NCI-H2081 treated with DMSO at 0.1 percent for 48 hours (cell line): ENCODE measurements at regions not wholly inside any gene's neighbourhood (a gene's known extent, or its start where the extent isn't known, plus 50 kb on each side); places are given as distances from the start of the nearest gene placed in this dataset.
"Not testable (repeated sequence)": the region's sequence is repeated elsewhere in the genome, so short reads cannot be mapped to it uniquely, and the experiment has no call there.

Experiments used
- DNase-seq: peaks from one replicate; lab custom pipeline; 2025; lab: John Stamatoyannopoulos, UW

- DNase-seq, result not testable (repeated sequence)
Observed at GRCh38 chr2:17193433-17193890, 324.8 kb downstream of the RAD51AP2 start.

GRCh38 chr2:17191223-17191622 lies 327.0 kb downstream of the RAD51AP2 start:
- DNase-seq, result no peak

GRCh38 chr2:17190527-17190926 lies 327.7 kb downstream of the RAD51AP2 start:
- DNase-seq, result no peak

- no peak for DNase-seq
Observed at GRCh38 chr2:17188721-17189120, 329.5 kb downstream of the RAD51AP2 start.

- DNase-seq, result no peak
Observed at GRCh38 chr2:17184512-17184911, 333.7 kb downstream of the RAD51AP2 start.

GRCh38 chr2:17182399-17182798 lies 335.8 kb downstream of the RAD51AP2 start:
- DNase-seq, result no peak

GRCh38 chr2:17181051-17181752 lies 337.0 kb downstream of the RAD51AP2 start:
- DNase-seq, result peak; percentile 75

GRCh38 chr2:17179145-17179808 lies 339.0 kb downstream of the RAD51AP2 start:
- DNase-seq, result no peak

- no peak for DNase-seq
Observed at GRCh38 chr2:17177088-17177487, 341.2 kb downstream of the RAD51AP2 start.

- no peak for DNase-seq
Observed at GRCh38 chr2:17171446-17172049, 346.7 kb downstream of the RAD51AP2 start.

GRCh38 chr2:17166506-17166905 lies 351.7 kb downstream of the RAD51AP2 start:
- DNase-seq, result peak; percentile 88

- DNase-seq, result no peak
Observed at GRCh38 chr2:17164550-17164949, 353.7 kb downstream of the RAD51AP2 start.

- DNase-seq, result no peak
Observed at GRCh38 chr2:17163638-17164037, 354.6 kb downstream of the RAD51AP2 start.

GRCh38 chr2:17162713-17163112 lies 355.5 kb downstream of the RAD51AP2 start:
- DNase-seq, result peak; percentile 75

GRCh38 chr2:17160594-17160993 lies 357.6 kb downstream of the RAD51AP2 start:
- no peak for DNase-seq

GRCh38 chr2:17156086-17156485 lies 362.2 kb downstream of the RAD51AP2 start:
- DNase-seq, result no peak

GRCh38 chr2:17149945-17150344 lies 368.3 kb downstream of the RAD51AP2 start:
- DNase-seq, result no peak

- no peak for DNase-seq
Observed at GRCh38 chr2:17148407-17149145, 369.7 kb downstream of the RAD51AP2 start.

GRCh38 chr2:17146358-17146757 lies 371.9 kb downstream of the RAD51AP2 start:
- no peak for DNase-seq

GRCh38 chr2:17136877-17137276 lies 381.4 kb downstream of the RAD51AP2 start:
- DNase-seq, result no peak

GRCh38 chr2:17136231-17136630 lies 382.0 kb downstream of the RAD51AP2 start:
- no peak for DNase-seq

- no peak for DNase-seq
Observed at GRCh38 chr2:17135619-17136018, 382.6 kb downstream of the RAD51AP2 start.
